GM12878 (cell line): ENCODE measurements at regions not wholly inside any gene's neighbourhood (a gene's known extent, or its start where the extent isn't known, plus 50 kb on each side); places are given as distances from the start of the nearest gene placed in this dataset.

Experiments used
- ATF2 ChIP-seq: IDR thresholded peaks from 2 replicates; pipeline ENCODE4 v1.6.1; 2012; ENCODE audit warnings: low read length, inconsistent platforms
- SPI1 ChIP-seq: IDR thresholded peaks from 2 replicates; pipeline ENCODE4 v1.6.1; 2011; ENCODE audit warnings: low read depth, mild to moderate bottlenecking, low read length, moderate library complexity, borderline replicate concordance; ENCODE audit not compliant: insufficient read depth
- ZNF274 ChIP-seq: IDR thresholded peaks from one replicate; pipeline ENCODE4 v1.8.0; 2011; ENCODE audit not compliant: insufficient read length, insufficient read depth

- TF ChIP-seq SPI1 (no peak), ATF2 (no peak), ZNF274 (no peak)
These were observed 451.8 kb upstream of the PTGER4 start for GRCh38 chr5:40227931-40228330.
